ENCODE measurements at regions not wholly inside any gene's neighbourhood (a gene's known extent, or its start where the extent isn't known, plus 50 kb on each side); places are given as distances from the start of the nearest gene placed in this dataset.

GRCh38 chrX:145002771-145003170, 244.5 kb upstream of the SPANXN1 start:
- H3K27ac ChIP-seq (ENCODE audit: low read depth, low read length), result no peak overlapping the region
- no peaks in the 10 kb centered on the region for H3K79me2 ChIP-seq (ENCODE audit: control insufficient read depth, insufficient read depth, low read length)

GRCh38 chrX:145003443-145003842, 243.9 kb upstream of the SPANXN1 start:
- H3K4me2 ChIP-seq (ENCODE audit: low read length), result no peak overlapping the region
- no peaks in the 10 kb centered on the region for H3K36me3 ChIP-seq (ENCODE audit: control insufficient read depth, insufficient read depth, low read length)
- no peak overlapping the region for H3K27ac ChIP-seq (ENCODE audit: low read depth, low read length)
- H3K23ac ChIP-seq (ENCODE audit: low read length), result no peak overlapping the region
- H3K18ac ChIP-seq (ENCODE audit: low read length), result no peak overlapping the region
- no peak overlapping the region for H3K9ac ChIP-seq (ENCODE audit: low read length)
- H3K27me3 ChIP-seq (ENCODE audit: insufficient read depth, low read length, poor library complexity), result no peaks in the 10 kb centered on the region
- no peak overlapping the region for H3K56ac ChIP-seq (ENCODE audit: low read length)
- no peaks in the 10 kb centered on the region for H3K79me2 ChIP-seq (ENCODE audit: control insufficient read depth, insufficient read depth, low read length)
- no peak overlapping the region for H2AK5ac ChIP-seq (ENCODE audit: low read length)
- no peak overlapping the region for H2BK15ac ChIP-seq (replicated peaks; ENCODE audit: low read depth)
- H2BK5ac ChIP-seq (ENCODE audit: low read length), result no peak overlapping the region
- H2BK120ac ChIP-seq (ENCODE audit: low read depth, low read length), result no peak overlapping the region
- no peaks in the 10 kb centered on the region for H3K4me1 ChIP-seq (ENCODE audit: control insufficient read depth, low read depth, low read length)
- H3K79me1 ChIP-seq (ENCODE audit: low read length), result no peaks in the 10 kb centered on the region
- no peak overlapping the region for H3K4ac ChIP-seq (ENCODE audit: low read depth, low read length)
- H4K8ac ChIP-seq (ENCODE audit: low read depth, low read length), result no peak overlapping the region
- no peak for DNase-seq
- H4K5ac ChIP-seq (ENCODE audit: low read length), result no peak overlapping the region
- no peak overlapping the region for H3K4me3 ChIP-seq (ENCODE audit: low read length)

More at GRCh38 chrX:145002771-145003170, 244.5 kb upstream of the SPANXN1 start:
- Histone ChIP-seq H2BK15ac (replicated peaks; ENCODE audit: low read depth) (no peak overlapping the region), H3K4me2 (ENCODE audit: low read length) (no peak overlapping the region), H3K18ac (ENCODE audit: low read length) (no peak overlapping the region), H3K56ac (ENCODE audit: low read length) (no peak overlapping the region), H3K79me1 (ENCODE audit: low read length) (no peaks in the 10 kb centered on the region), H2BK120ac (ENCODE audit: low read depth, low read length) (no peak overlapping the region), H3K23ac (ENCODE audit: low read length) (no peak overlapping the region), H3K4me3 (ENCODE audit: low read length) (no peak overlapping the region), H3K36me3 (ENCODE audit: control insufficient read depth, insufficient read depth, low read length) (no peaks in the 10 kb centered on the region), H3K9ac (ENCODE audit: low read length) (no peak overlapping the region), H3K4me1 (ENCODE audit: control insufficient read depth, low read depth, low read length) (no peaks in the 10 kb centered on the region), H4K8ac (ENCODE audit: low read depth, low read length) (no peak overlapping the region), H2BK5ac (ENCODE audit: low read length) (no peak overlapping the region), H2AK5ac (ENCODE audit: low read length) (no peak overlapping the region), H4K5ac (ENCODE audit: low read length) (no peak overlapping the region), H3K27me3 (ENCODE audit: insufficient read depth, low read length, poor library complexity) (no peaks in the 10 kb centered on the region), H3K4ac (ENCODE audit: low read depth, low read length) (no peak overlapping the region)
- DNase-seq, result peak; percentile 10
- WGBS (ENCODE audit: extremely low coverage, insufficient coverage, low lambda C conversion rate), result no CpG with 5 or more reads among the region's 3 CpGs

- no peak for DNase-seq
- Histone ChIP-seq H3K9ac (ENCODE audit: low read length) (no peak overlapping the region), H3K4me1 (ENCODE audit: control insufficient read depth, low read depth, low read length) (no peaks in the 10 kb centered on the region), H3K27me3 (ENCODE audit: insufficient read depth, low read length, poor library complexity) (no peaks in the 10 kb centered on the region), H2BK120ac (ENCODE audit: low read depth, low read length) (no peak overlapping the region), H2BK15ac (replicated peaks; ENCODE audit: low read depth) (no peak overlapping the region), H3K27ac (ENCODE audit: low read depth, low read length) (no peak overlapping the region), H2AK5ac (ENCODE audit: low read length) (no peak overlapping the region), H3K18ac (ENCODE audit: low read length) (no peak overlapping the region), H3K79me2 (ENCODE audit: control insufficient read depth, insufficient read depth, low read length) (no peaks in the 10 kb centered on the region), H4K5ac (ENCODE audit: low read length) (no peak overlapping the region), H3K56ac (ENCODE audit: low read length) (no peak overlapping the region), H3K4ac (ENCODE audit: low read depth, low read length) (no peak overlapping the region), H3K23ac (ENCODE audit: low read length) (no peak overlapping the region), H4K8ac (ENCODE audit: low read depth, low read length) (no peak overlapping the region), H3K79me1 (ENCODE audit: low read length) (no peaks in the 10 kb centered on the region), H2BK5ac (ENCODE audit: low read length) (no peak overlapping the region), H3K4me2 (ENCODE audit: low read length) (no peak overlapping the region), H3K4me3 (ENCODE audit: low read length) (no peak overlapping the region), H3K36me3 (ENCODE audit: control insufficient read depth, insufficient read depth, low read length) (no peaks in the 10 kb centered on the region)
- no CpG with 5 or more reads among the region's 7 CpGs for WGBS (ENCODE audit: extremely low coverage, insufficient coverage, low lambda C conversion rate)
Observed at GRCh38 chrX:145041486-145041885, 205.8 kb upstream of the SPANXN1 start.

GRCh38 chrX:145068450-145068849, 178.9 kb upstream of the SPANXN1 start:
- Histone ChIP-seq H4K8ac (ENCODE audit: low read depth, low read length) (no peak overlapping the region), H3K27ac (ENCODE audit: low read depth, low read length) (no peak overlapping the region), H3K18ac (ENCODE audit: low read length) (no peak overlapping the region), H3K79me2 (ENCODE audit: control insufficient read depth, insufficient read depth, low read length) (no peaks in the 10 kb centered on the region), H3K23ac (ENCODE audit: low read length) (no peak overlapping the region), H2BK15ac (replicated peaks; ENCODE audit: low read depth) (no peak overlapping the region), H3K4me1 (ENCODE audit: control insufficient read depth, low read depth, low read length) (no peaks in the 10 kb centered on the region), H2BK5ac (ENCODE audit: low read length) (no peak overlapping the region), H3K4me3 (ENCODE audit: low read length) (no peak overlapping the region), H3K36me3 (ENCODE audit: control insufficient read depth, insufficient read depth, low read length) (no peaks in the 10 kb centered on the region), H3K4me2 (ENCODE audit: low read length) (no peak overlapping the region), H3K56ac (ENCODE audit: low read length) (no peak overlapping the region), H3K9ac (ENCODE audit: low read length) (no peak overlapping the region), H2AK5ac (ENCODE audit: low read length) (no peak overlapping the region), H3K4ac (ENCODE audit: low read depth, low read length) (no peak overlapping the region), H3K79me1 (ENCODE audit: low read length) (no peaks in the 10 kb centered on the region), H4K5ac (ENCODE audit: low read length) (no peak overlapping the region), H2BK120ac (ENCODE audit: low read depth, low read length) (no peak overlapping the region), H3K27me3 (ENCODE audit: insufficient read depth, low read length, poor library complexity) (no peaks in the 10 kb centered on the region)
- no peak for DNase-seq
- no CpG with 5 or more reads among the region's 3 CpGs for WGBS (ENCODE audit: extremely low coverage, insufficient coverage, low lambda C conversion rate)

GRCh38 chrX:145099204-145099603, 148.1 kb upstream of the SPANXN1 start:
- H3K18ac ChIP-seq (ENCODE audit: low read length), result no peak overlapping the region
- no peak overlapping the region for H2BK15ac ChIP-seq (replicated peaks; ENCODE audit: low read depth)
- no peaks in the 10 kb centered on the region for H3K79me1 ChIP-seq (ENCODE audit: low read length)
- H4K5ac ChIP-seq (ENCODE audit: low read length), result no peak overlapping the region
- H3K27ac ChIP-seq (ENCODE audit: low read depth, low read length), result no peak overlapping the region
- H3K27me3 ChIP-seq (ENCODE audit: insufficient read depth, low read length, poor library complexity), result no peaks in the 10 kb centered on the region
- H3K4me3 ChIP-seq (ENCODE audit: low read length), result no peak overlapping the region
- no peak overlapping the region for H4K8ac ChIP-seq (ENCODE audit: low read depth, low read length)
- no peaks in the 10 kb centered on the region for H3K36me3 ChIP-seq (ENCODE audit: control insufficient read depth, insufficient read depth, low read length)
- H3K4me2 ChIP-seq (ENCODE audit: low read length), result no peak overlapping the region
- no peak for DNase-seq
- WGBS (ENCODE audit: extremely low coverage, insufficient coverage, low lambda C conversion rate), result no CpG with 5 or more reads among the region's 4 CpGs
- H3K79me2 ChIP-seq (ENCODE audit: control insufficient read depth, insufficient read depth, low read length), result no peaks in the 10 kb centered on the region
- H3K56ac ChIP-seq (ENCODE audit: low read length), result no peak overlapping the region
- no peak overlapping the region for H2BK5ac ChIP-seq (ENCODE audit: low read length)
- H3K4me1 ChIP-seq (ENCODE audit: control insufficient read depth, low read depth, low read length), result no peaks in the 10 kb centered on the region
- no peak overlapping the region for H3K4ac ChIP-seq (ENCODE audit: low read depth, low read length)
- H3K23ac ChIP-seq (ENCODE audit: low read length), result no peak overlapping the region
- no peak overlapping the region for H2BK120ac ChIP-seq (ENCODE audit: low read depth, low read length)
- no peak overlapping the region for H2AK5ac ChIP-seq (ENCODE audit: low read length)
- no peak overlapping the region for H3K9ac ChIP-seq (ENCODE audit: low read length)
